HCT116 (cell line): ENCODE measurements at regions not wholly inside any gene's neighbourhood (a gene's known extent, or its start where the extent isn't known, plus 50 kb on each side); places are given as distances from the start of the nearest gene placed in this dataset.

Experiments
- ATAC-seq: fragments of 200-7000 bp; cut with Tn5 transposase; 2 replicates; pipeline ENCODE4 v1.9.1; 2020; ENCODE audit warnings: mild to moderate bottlenecking, moderate library complexity
- BruUV-seq: library from RNA; stranded (reverse); fragments of 400-500 nt; replicated peaks from 2 replicates; lab custom pipeline; 2021; lab: Mats Ljungman, UMichigan
- CTCF ChIA-PET: fragments of 300-600 bp; sonication (Branson Sonifier 250); formaldehyde crosslinking; loops from one replicate; lab custom pipeline; 2021; ENCODE audit warnings: antibody characterized with exemption; lab: Charles Lee
- POLR2A ChIA-PET: fragments of 300-600, 350-600 bp; sonication (Branson Sonifier 250); formaldehyde crosslinking; loops from one replicate; lab custom pipeline; 2021; ENCODE audit warnings: antibody characterized with exemption; lab: Charles Lee
- RAD21 ChIA-PET, 2 experiments: fragments of 300-600 bp; sonication (Branson Sonifier 250); formaldehyde crosslinking; loops; one replicate each; lab custom pipeline; 2023; ENCODE audit warnings: low total read pairs in 2 of 2; ENCODE audit not compliant: uncharacterized antibody in 2 of 2, unreplicated experiment in 2 of 2, low non-redundant PET in 1 of 2; lab: Charles Lee
- DNase-seq: peaks from one replicate; pipeline ENCODE4 v3.0.0-alpha.2; 2010; ENCODE audit warnings: low read depth, low spot score
- H2AFZ ChIP-seq: fragments of 200-600 bp; shearing (Covaris generic), sonication (generic); 2 replicates; pipeline ENCODE4 v1.6.1; 2017; ENCODE audit warnings: low read depth, mixed run types, mixed read lengths, antibody characterized with exemption, low read length; ENCODE audit not compliant: poor library complexity, severe bottlenecking
- H3K27ac ChIP-seq: 2 replicates; pipeline ENCODE4 v1.5.1; 2012; ENCODE audit warnings: low read depth, low read length
- H3K27me3 ChIP-seq: fragments of 200-600 bp; sonication (generic); 2 replicates; pipeline ENCODE4 v1.6.1; 2016; ENCODE audit warnings: mixed run types, low read length, mixed read lengths; ENCODE audit not compliant: insufficient read depth
- H3K36me3 ChIP-seq, 2 experiments: fragments of 200-500 bp in 1 of 2; fragments of 200-600 bp in 1 of 2; sonication (Bioruptor generic) in 1 of 2; sonication (generic) in 1 of 2; 2 replicates each; pipeline versions ENCODE4 v1.5.1 to v1.6.1; 2014 to 2016; ENCODE audit warnings: low read length in 2 of 2, inconsistent platforms in 1 of 2, mixed read lengths in 1 of 2, mixed run types in 1 of 2; ENCODE audit not compliant: insufficient read depth in 2 of 2, control insufficient read depth in 1 of 2
- H3K4me1 ChIP-seq, 2 experiments: fragments of 200-600 bp in 1 of 2; sonication (generic) in 1 of 2; 2 replicates each; pipeline versions ENCODE4 v1.5.1 to v1.6.1; 2012 to 2017; ENCODE audit warnings: low read length in 2 of 2, inconsistent platforms in 1 of 2, mild to moderate bottlenecking in 1 of 2, mixed read lengths in 1 of 2, mixed run types in 1 of 2, moderate library complexity in 1 of 2; ENCODE audit not compliant: insufficient read depth in 2 of 2, control insufficient read depth in 1 of 2
- H3K4me2 ChIP-seq: fragments of 200-600 bp; sonication (generic); 2 replicates; pipeline ENCODE4 v1.6.1; 2017; ENCODE audit warnings: mixed run types, low read length, mixed read lengths
- H3K4me3 ChIP-seq, 2 experiments: fragments of 200-600 bp in 1 of 2; sonication (generic) in 1 of 2; replicated peaks in 1 of 2; 2 replicates each; pipeline ENCODE4 v1.5.1; 2011 to 2016; ENCODE audit warnings: low read length in 2 of 2, control low read depth in 1 of 2, low read depth in 1 of 2, mild to moderate bottlenecking in 1 of 2, mixed read lengths in 1 of 2, mixed run types in 1 of 2
- H3K79me2 ChIP-seq: fragments of 200-600 bp; sonication (generic); 2 replicates; pipeline ENCODE4 v1.6.1; 2017; ENCODE audit warnings: mild to moderate bottlenecking, mixed run types, low read length, moderate library complexity, mixed read lengths; ENCODE audit not compliant: insufficient read depth
- H3K9ac ChIP-seq: fragments of 200-600 bp; sonication (generic); 2 replicates; pipeline ENCODE4 v1.6.1; 2016; ENCODE audit warnings: low read length, mixed read lengths
- H3K9me2 ChIP-seq: fragments of 200-600 bp; sonication (generic), shearing (Covaris generic); 2 replicates; pipeline ENCODE4 v1.6.1; 2017; ENCODE audit warnings: mixed run types, mild to moderate bottlenecking, moderate library complexity; ENCODE audit not compliant: insufficient read depth
- H3K9me3 ChIP-seq, 2 experiments: fragments of 200-500 bp in 1 of 2; fragments of 200-600 bp in 1 of 2; sonication (Bioruptor generic) in 1 of 2; sonication (generic) in 1 of 2; 2 replicates each; pipeline ENCODE4 v1.6.1; 2014 to 2017; ENCODE audit warnings: low read length in 2 of 2, mixed read lengths in 2 of 2, inconsistent platforms in 1 of 2, low read depth in 1 of 2, mild to moderate bottlenecking in 1 of 2, mixed run types in 1 of 2, moderate library complexity in 1 of 2; ENCODE audit not compliant: control insufficient read depth in 1 of 2, insufficient read depth in 1 of 2
- H4K20me1 ChIP-seq: fragments of 200-600 bp; sonication (generic), shearing (Covaris generic); 2 replicates; pipeline ENCODE4 v1.6.1; 2017; ENCODE audit warnings: mixed run types, mild to moderate bottlenecking, moderate library complexity; ENCODE audit not compliant: insufficient read depth
- CBX3 ChIP-seq: IDR thresholded peaks from 2 replicates; pipeline ENCODE4 v1.6.1; 2012; ENCODE audit warnings: low read depth
- CTCF ChIP-seq, 3 experiments: fragments of 200-600 bp in 1 of 3; sonication (generic) in 1 of 3; IDR thresholded peaks in 2 of 3; conservative IDR thresholded peaks in 1 of 3; 2 replicates each; pipeline ENCODE4 v1.5.1; 2012 to 2017; ENCODE audit warnings: low read depth in 2 of 3, low read length in 2 of 3, antibody characterized with exemption in 1 of 3, borderline replicate concordance in 1 of 3, control low read depth in 1 of 3, mild to moderate bottlenecking in 1 of 3, mixed read lengths in 1 of 3, mixed run types in 1 of 3, moderate library complexity in 1 of 3; ENCODE audit not compliant: insufficient read depth in 1 of 3
- EGR1 ChIP-seq: IDR thresholded peaks from 2 replicates; pipeline ENCODE4 v1.6.1; 2012; ENCODE audit warnings: low read depth
- ELF1 ChIP-seq: IDR thresholded peaks from 2 replicates; pipeline ENCODE4 v1.6.1; 2012; ENCODE audit warnings: low read depth, borderline replicate concordance
- EZH2 ChIP-seq: fragments of 200-600 bp; sonication (generic); IDR thresholded peaks from 2 replicates; pipeline ENCODE4 v1.6.1; 2017; ENCODE audit warnings: antibody characterized with exemption, mixed run types
- EZH2phosphoT487 ChIP-seq: fragments of 200-600 bp; IDR thresholded peaks from 2 replicates; pipeline ENCODE4 v1.6.1; 2018; ENCODE audit warnings: antibody characterized with exemption, borderline replicate concordance
- FOSL1 ChIP-seq: IDR thresholded peaks from 2 replicates; pipeline ENCODE4 v1.6.1; 2012; ENCODE audit warnings: low read depth
- RAD21 ChIP-seq: IDR thresholded peaks from 2 replicates; pipeline ENCODE4 v1.6.1; 2012; ENCODE audit warnings: low read depth, mild to moderate bottlenecking
- SP1 ChIP-seq: IDR thresholded peaks from 2 replicates; pipeline ENCODE4 v1.6.1; 2012; ENCODE audit warnings: low read depth
- SRF ChIP-seq: IDR thresholded peaks from 2 replicates; pipeline ENCODE4 v1.6.1; 2012; ENCODE audit warnings: low read depth
- TCF7L2 ChIP-seq: IDR thresholded peaks from 2 replicates; pipeline ENCODE4 v1.7.0; 2011; ENCODE audit warnings: borderline replicate concordance, inconsistent platforms; ENCODE audit not compliant: insufficient read depth, insufficient read length; ENCODE audit errors: extremely low read depth
- YY1 ChIP-seq: IDR thresholded peaks from 2 replicates; pipeline ENCODE4 v1.6.1; 2011; ENCODE audit warnings: low read length, low read depth, moderate library complexity, mild to moderate bottlenecking; ENCODE audit not compliant: insufficient replicate concordance; ENCODE audit errors: extremely low read depth
- ZBTB33 ChIP-seq: IDR thresholded peaks from 2 replicates; pipeline ENCODE4 v1.6.1; 2011; ENCODE audit warnings: mild to moderate bottlenecking, low read length, moderate library complexity; ENCODE audit not compliant: insufficient replicate concordance; ENCODE audit errors: extremely low read depth
- intact Hi-C: fragments of 100-400 bp; cut with micrococcal nuclease; formaldehyde crosslinking; loops from 2 replicates; pipeline ENCODE4 v1.10.0; 2022

- RAD21 ChIA-PET: no interaction called here
- no peaks in the 10 kb centered on the region for H3K79me2 ChIP-seq
- no peak for ATAC-seq
These were observed 116.6 kb upstream of the KLF12 start for GRCh38 chr13:74250738-74251190.

GRCh38 chr13:74248477-74248876, 114.3 kb upstream of the KLF12 start:
- no peak for ATAC-seq
- RAD21 ChIA-PET: no interaction called here
- H2AFZ ChIP-seq: no peak overlapping the region
- H3K4me1 ChIP-seq: no peaks in the 10 kb centered on the region
- no TSS peak for BruUV-seq
- no peak for DNase-seq
- H4K20me1 ChIP-seq: no peaks in the 10 kb centered on the region
- H3K9ac ChIP-seq: no peak overlapping the region
- no peaks in the 10 kb centered on the region for H3K79me2 ChIP-seq
- CTCF ChIA-PET: no interaction called here
- no peaks in the 10 kb centered on the region for H3K9me3 ChIP-seq
- H3K9me2 ChIP-seq: no peaks in the 10 kb centered on the region
- no peaks in the 10 kb centered on the region for H3K27me3 ChIP-seq
- POLR2A ChIA-PET: no interaction called here
- no peak overlapping the region for H3K4me2 ChIP-seq
- intact Hi-C loops: no loop called here
- no peak overlapping the region for H3K27ac ChIP-seq
- no peak overlapping the region for H3K4me3 ChIP-seq
- no peaks in the 10 kb centered on the region for H3K36me3 ChIP-seq
- TF ChIP-seq YY1 (no peak), EGR1 (no peak), CTCF (IDR thresholded peaks at IDR 0.05 in 2 of 3, conservative IDR thresholded peaks at IDR 0.05 in 1 of 3; ENCODE audit: borderline replicate concordance in 1 of 3, insufficient read depth in 1 of 3, low read depth in 2 of 3, low read length in 2 of 3) (no peak), CBX3 (no peak), TCF7L2 (no peak), SRF (no peak), SP1 (no peak), ELF1 (no peak), EZH2phosphoT487 (no peak)

More at GRCh38 chr13:74250738-74251190, 116.6 kb upstream of the KLF12 start:
- no peaks in the 10 kb centered on the region for H3K9me3 ChIP-seq
- H3K4me1 ChIP-seq: no peaks in the 10 kb centered on the region
- no peaks in the 10 kb centered on the region for H3K9me2 ChIP-seq
- no peaks in the 10 kb centered on the region for H3K36me3 ChIP-seq
- no peak overlapping the region for H3K4me3 ChIP-seq
- H3K4me2 ChIP-seq: no peak overlapping the region
- no peak overlapping the region for H3K27ac ChIP-seq
- H2AFZ ChIP-seq: no peak overlapping the region
- BruUV-seq: no TSS peak
- no peaks in the 10 kb centered on the region for H3K27me3 ChIP-seq
- no peak overlapping the region for H3K9ac ChIP-seq
- CTCF ChIA-PET: no interaction called here
- no peaks in the 10 kb centered on the region for H4K20me1 ChIP-seq
- POLR2A ChIA-PET: no interaction called here
- intact Hi-C loops: no loop called here
- TF ChIP-seq EZH2 (no peak), RAD21 (no peak), FOSL1 (no peak), ELF1 (no peak), CBX3 (no peak), ZBTB33 (no peak)
- DNase-seq: no peak
